Left renal pelvis (tissue), 4 donors: ENCODE measurements at regions not wholly inside any gene's neighbourhood (a gene's known extent, or its start where the extent isn't known, plus 50 kb on each side); places are given as distances from the start of the nearest gene placed in this dataset.
A peak's percentile ranks its signal among the peaks of the same experiment; 100 is the strongest.

ENCODE experiments used
- DNase-seq, 4 donors: peaks; one replicate each; pipeline ENCODE4 v3.0.0-alpha.2; 2013; ENCODE audit warnings: low read depth in 4 of 4, low spot score in 3 of 4

DNA sequence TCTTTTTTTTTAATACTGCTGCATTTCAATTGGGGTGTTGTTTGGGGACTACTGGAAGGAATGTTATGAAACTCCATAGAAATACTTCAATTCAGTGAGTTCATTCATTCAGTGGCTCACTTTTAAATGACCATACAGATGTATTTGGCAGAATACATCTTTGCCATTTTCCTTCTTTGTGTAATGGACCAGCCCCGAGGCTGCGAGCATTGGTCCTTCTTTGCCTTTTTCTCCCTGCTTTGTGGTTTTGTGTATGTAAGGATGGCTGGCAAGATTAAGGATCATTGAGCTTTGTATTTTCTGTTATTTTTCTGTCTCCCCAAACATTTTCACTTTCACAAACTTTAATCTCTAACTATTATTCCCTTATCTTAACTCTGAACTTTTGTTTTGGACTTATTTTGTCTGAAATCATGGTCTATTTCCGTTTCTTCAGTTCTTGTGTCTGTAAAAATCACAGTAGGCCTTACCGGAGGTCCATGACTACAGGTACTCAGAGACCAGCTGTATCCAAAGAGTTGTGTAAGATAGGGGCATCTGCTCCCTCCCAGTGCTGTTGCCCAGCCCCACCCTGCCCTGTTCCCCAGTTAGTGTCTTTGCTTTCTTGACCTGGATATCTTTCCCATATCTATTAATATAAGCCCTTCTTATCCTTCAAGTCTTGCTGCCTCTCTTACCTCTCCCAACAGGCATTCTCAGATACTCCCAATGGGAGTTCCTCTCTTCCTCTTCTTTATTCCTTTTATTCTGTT, 154.3 kb upstream of the DMRT1 start:
- DNase-seq = no peak

GRCh38 chr9:687994-688393, 153.5 kb upstream of the DMRT1 start:
- no peak for DNase-seq

DNA sequence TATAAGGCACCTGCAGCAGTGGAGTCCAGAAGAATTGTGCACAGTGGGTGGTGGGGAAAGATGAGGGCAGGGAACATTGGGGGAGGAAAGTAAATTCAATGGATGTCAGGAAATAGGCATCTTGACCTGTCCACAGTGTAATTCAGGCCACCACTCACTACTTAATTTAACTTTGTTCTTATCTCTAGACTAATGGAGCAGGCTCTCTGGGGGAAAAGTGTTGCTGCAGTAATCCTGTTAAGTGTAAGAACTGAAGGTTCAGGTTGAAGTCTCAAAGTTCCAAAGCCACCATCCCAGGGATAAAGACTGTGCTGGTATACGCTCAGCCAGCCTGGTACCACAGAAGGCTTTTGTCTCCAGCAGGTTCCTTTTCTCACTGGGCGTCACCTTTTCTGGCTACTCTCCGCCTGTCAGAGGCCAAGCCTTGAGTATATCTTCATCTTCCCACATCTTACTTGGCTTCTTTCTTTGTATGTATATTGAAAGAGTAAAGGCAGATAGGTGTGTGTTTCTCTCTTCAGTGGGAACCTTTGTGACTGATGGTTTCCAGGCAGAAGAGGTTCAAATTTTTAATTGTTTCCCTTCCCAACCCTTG, 150.9 kb upstream of the DMRT1 start:
- DNase-seq = no peak

- no peak for DNase-seq
Measured at GRCh38 chr9:691825-692400, 149.6 kb upstream of the DMRT1 start.

DNA sequence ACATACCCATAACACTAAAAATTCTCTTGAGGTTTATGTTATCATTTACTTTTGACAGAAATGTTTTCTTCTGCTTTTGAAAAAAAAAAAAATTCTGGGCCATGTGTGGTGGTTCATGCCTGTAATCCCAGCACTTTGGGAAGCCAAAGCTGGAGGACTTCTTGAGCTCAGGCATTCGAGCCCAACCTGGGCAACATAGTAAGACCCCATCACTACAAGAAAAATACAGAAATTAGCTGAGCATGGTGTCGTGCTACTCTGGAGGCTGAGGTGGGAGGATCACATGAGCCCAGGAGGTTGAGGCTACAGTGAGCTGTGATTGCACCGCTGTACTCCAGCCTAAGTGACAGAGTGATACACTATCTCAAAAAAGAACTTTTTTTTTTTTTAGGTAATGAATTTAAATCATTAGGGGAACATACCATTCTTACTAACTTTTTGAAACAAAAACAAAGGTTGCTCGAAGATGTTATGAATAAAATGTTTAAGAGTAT, 148.8 kb upstream of the DMRT1 start:
- no peak for DNase-seq

DNA sequence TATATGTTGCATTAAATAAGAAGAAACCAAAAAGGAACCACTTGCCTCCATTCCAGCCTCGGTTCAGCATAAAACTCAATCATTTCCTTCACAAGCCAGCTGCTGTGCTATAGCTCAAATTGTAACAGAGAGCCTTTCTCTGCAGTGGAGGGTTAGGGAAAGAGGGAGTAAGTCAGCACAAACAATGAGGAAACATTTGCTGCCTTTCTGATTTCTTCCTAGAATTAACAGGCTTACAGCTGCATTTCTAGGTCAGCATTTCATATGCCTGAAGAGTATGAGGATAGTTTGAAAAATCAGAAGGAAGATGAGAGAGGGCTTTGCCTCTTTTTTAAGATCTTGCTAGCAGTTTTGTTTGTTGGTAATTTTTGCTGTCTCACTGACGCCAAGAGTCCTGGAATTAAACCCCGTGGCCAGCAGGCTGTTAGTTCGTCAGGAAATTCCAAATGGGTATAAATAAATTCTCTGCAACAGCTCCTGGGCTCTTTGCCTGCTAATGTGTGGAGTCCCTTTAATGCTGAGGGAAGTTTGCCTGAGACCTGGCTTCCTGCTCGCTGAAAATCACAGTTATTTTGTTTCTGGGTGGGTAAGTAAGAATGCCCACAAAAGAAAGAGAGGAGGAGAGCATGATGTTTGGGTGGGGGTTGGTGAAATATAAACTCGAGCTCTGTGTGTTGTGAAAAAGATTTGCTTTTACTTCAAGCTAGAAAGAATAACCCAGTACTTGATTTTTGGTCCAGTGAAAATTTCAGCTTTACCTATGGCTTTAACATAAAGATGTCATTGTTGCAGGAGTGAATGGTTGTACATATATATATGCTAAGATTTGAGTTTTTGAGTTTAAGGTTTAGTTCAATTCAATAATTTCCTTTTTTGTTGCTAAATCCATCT, 148.1 kb upstream of the DMRT1 start:
- DNase-seq = peak in 3 of 4 donors; percentile 56 to 70 (median 68)

- DNase-seq = no peak
Measured at GRCh38 chr9:694092-694402, 147.4 kb upstream of the DMRT1 start.

DNA sequence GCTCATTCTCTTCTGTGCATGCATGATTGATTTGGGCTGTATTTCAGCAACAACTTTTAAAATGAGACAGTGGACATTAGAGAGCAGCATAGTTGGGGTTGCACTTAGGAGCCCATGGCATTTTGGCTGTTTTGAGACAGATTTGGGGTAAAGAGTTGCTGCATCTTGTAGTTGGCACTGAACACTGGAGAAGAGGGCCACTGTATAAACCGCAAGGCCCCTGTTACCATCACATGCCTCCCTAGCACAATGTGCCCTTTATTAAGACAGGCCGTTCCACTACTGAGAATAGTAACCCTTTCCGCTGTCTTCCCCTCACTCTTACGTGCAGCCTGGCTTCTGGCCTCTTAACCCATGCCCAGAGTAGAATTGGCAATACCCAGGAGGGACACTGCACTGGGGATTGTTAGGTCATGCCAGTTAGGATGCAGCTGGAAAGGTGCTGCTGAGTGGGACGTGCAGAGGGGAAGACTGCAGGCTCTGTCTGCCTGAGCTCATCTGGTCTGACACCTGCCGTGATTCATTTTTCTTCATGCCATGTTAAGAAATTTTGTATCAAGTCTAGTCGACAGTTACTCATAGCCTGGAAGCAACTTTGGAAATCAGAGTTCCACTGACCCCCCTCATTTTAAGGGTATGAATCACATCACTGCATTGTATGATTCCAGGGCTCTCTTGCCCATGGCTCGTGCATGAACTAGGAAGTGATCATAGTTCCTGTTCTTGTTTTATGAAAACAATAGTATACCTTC, 146.9 kb upstream of the DMRT1 start:
- DNase-seq = no peak

DNA sequence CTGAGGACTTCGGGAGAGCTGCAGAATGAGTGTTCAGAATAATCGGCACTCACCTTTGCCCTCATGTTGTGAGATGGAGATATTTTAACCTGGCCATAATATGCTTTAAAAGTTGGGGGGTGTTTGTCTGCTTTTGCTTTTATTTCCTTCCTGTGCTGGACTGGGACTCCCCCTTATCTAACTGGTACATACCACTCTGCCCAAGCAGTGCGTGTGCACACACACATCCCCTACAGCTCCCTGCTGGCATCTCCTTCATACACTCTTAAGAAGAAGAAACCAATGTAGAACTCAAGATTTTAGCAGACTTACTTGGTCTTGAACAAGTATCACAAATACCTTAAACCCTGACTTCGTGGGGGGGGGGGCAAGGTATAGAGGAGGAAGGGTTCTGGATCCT, 146.2 kb upstream of the DMRT1 start:
- no peak for DNase-seq

- DNase-seq = no peak
Measured at GRCh38 chr9:696332-697323, 144.9 kb upstream of the DMRT1 start.

- DNase-seq = no peak
Measured at GRCh38 chr9:698276-698675, 143.2 kb upstream of the DMRT1 start.

GRCh38 chr9:698954-699353, 142.5 kb upstream of the DMRT1 start:
- DNase-seq = no peak

- no peak for DNase-seq
Measured at GRCh38 chr9:699396-699795, 142.1 kb upstream of the DMRT1 start.

- DNase-seq = no peak
Measured at GRCh38 chr9:700365-701282, 140.9 kb upstream of the DMRT1 start.

GRCh38 chr9:703392-703791, 138.1 kb upstream of the DMRT1 start:
- DNase-seq = no peak

GRCh38 chr9:706073-706472, 135.4 kb upstream of the DMRT1 start:
- no peak for DNase-seq

DNA sequence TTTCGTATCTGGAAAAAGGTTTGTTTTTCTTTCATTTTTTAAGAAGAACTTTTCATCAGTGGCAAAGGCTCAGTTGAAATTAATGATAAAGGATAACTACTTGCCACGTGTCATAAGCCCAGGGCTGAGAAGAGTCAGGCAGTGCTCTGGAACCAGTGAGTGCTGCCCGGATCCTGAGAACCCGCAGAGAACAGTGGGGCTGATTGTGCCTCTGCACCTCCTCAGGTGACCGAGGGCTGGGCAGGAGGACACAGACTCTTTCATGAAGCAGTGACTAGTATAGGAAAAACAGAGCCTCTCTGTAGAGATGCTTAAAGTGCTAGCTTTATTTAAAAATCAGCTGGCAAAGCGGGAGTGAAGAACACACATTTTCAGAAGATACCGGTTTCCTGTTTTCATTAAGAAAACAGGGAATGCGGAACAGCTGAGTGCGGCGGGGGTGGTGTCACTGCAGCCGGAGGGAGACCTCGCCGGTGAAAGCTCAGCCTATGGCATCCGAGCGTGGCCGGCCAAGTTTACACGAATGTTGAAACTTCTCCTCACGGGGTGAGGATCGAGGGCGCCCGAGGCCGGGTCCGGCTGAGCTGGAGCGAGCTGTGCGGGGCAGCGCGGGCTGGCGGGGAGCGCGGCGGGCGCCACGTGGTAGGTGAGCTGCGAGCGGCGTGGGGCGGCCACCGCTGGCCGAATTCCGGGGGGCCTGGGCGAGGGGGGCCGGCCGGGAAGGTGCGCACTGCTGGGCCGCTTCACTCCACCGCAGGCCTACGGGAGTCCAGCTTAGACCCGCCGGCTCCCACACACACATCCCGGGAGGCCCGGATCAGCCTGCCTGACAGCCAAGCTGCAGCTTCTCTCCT, 134.7 kb upstream of the DMRT1 start:
- peak in 1 of 4 donors; percentile 46 for DNase-seq
